ENCODE measurements at regions not wholly inside any gene's neighbourhood (a gene's known extent, or its start where the extent isn't known, plus 50 kb on each side); places are given as distances from the start of the nearest gene placed in this dataset.

DNA sequence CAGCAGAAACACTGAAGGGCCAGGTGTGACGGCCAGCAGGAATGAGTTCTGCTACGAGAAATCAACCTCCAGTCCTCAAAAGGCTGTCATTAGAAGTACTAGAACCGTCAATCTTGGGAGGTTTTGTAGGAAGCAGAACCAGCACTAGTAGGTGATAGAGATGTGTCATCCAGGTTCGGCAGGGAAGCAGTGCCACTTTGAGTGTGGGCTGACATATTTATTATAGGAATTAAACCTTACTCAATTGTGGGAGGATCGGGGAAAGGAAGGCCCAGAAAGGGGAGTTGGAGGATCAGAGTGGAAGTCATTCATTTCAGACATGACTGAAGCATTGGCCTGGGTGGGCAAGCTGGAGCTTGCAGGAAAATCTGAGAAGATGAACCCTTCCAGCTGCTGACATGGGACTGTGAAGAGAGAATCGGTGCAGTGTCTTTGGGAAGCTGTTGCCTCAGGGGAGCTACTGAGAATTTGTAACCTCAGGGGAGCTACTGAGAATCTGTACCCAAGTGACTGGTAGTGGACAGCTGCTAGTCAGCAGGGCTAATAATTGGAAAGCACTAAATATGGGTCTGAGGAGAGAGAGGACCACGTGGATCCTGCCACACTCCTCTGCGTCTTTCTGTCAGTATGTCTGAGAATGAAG, 177.4 kb downstream of the SPRY1 start:
- DNase-seq (ENCODE audit: extremely low spot score, unreplicated experiment), result no peak
- Mint-ChIP-seq H3K27ac (no peak overlapping the region), H3K27me3 (no peaks in the 10 kb centered on the region), H3K9me3 (peaks cover 7% of the 10 kb centered on the region), H3K36me3 (no peaks in the 10 kb centered on the region), H3K4me1 (ENCODE audit: unreplicated experiment) (no peaks in the 10 kb centered on the region), H3K4me3 (no peak overlapping the region)
- TF ChIP-seq CTCF (conservative IDR thresholded peaks at IDR 0.05), result no peak

- Mint-ChIP-seq H3K27me3 (no peaks in the 10 kb centered on the region), H3K4me3 (no peak overlapping the region), H3K4me1 (ENCODE audit: unreplicated experiment) (no peaks in the 10 kb centered on the region), H3K27ac (no peak overlapping the region), H3K9me3 (peaks cover 8% of the 10 kb centered on the region), H3K36me3 (no peaks in the 10 kb centered on the region)
- no peak for TF ChIP-seq CTCF (conservative IDR thresholded peaks at IDR 0.05)
- no peak for DNase-seq (ENCODE audit: extremely low spot score, unreplicated experiment)
Observed at GRCh38 chr4:123575291-123575690, 178.7 kb downstream of the SPRY1 start.

- Mint-ChIP-seq H3K36me3 (peaks cover 3% of the 10 kb centered on the region), H3K4me3 (no peak overlapping the region), H3K4me1 (ENCODE audit: unreplicated experiment) (no peaks in the 10 kb centered on the region), H3K27ac (no peak overlapping the region), H3K27me3 (no peaks in the 10 kb centered on the region), H3K9me3 (peaks cover 11% of the 10 kb centered on the region)
- no peak for DNase-seq (ENCODE audit: extremely low spot score, unreplicated experiment)
- TF ChIP-seq CTCF (conservative IDR thresholded peaks at IDR 0.05), result no peak
Observed at GRCh38 chr4:123577225-123577906, 180.8 kb downstream of the SPRY1 start.

DNA sequence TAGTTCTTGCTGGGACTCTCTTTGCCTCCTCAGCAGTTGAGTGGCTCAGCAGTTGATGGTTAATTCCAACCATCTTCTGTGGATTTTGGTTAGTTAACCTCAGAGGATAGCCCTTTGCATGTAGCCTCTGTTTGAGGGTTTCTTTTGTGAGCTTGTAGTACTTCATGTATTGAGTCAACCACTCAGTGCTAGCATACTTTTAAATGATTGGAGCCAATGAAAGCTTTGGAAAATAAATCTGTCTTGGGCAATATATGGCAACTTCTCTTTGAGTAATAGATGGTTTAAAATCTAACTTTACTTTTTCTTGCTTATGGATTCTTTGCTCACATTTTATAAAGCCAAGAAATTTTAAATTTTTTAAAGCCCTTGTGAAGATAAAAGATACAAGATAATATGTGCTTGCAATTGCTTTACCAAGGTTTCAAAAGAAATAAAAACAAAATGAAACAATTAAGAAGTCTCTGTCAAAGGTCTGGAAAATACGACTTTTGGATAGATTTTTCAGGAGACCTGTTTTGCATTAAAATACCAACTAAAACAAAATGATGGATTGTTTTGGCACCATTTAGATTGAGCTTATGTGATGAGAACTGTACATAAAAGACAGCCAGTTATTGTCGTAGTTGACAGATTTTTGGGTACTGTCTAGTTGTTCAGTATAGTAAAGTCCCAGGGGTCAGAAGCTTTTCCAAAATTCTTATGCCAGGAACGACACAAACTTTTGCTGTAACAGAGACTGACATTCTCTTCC, 181.9 kb downstream of the SPRY1 start:
- Mint-ChIP-seq H3K27ac (no peak overlapping the region), H3K9me3 (peaks cover 8% of the 10 kb centered on the region), H3K27me3 (no peaks in the 10 kb centered on the region), H3K36me3 (peaks cover 3% of the 10 kb centered on the region), H3K4me1 (ENCODE audit: unreplicated experiment) (no peaks in the 10 kb centered on the region), H3K4me3 (no peak overlapping the region)
- DNase-seq (ENCODE audit: extremely low spot score, unreplicated experiment), result no peak
- TF ChIP-seq CTCF (conservative IDR thresholded peaks at IDR 0.05), result no peak

- Mint-ChIP-seq H3K4me1 (ENCODE audit: unreplicated experiment) (peaks cover under 1% of the 10 kb centered on the region), H3K4me3 (no peak overlapping the region), H3K9me3 (peaks cover 4% of the 10 kb centered on the region), H3K27ac (no peak overlapping the region), H3K27me3 (no peaks in the 10 kb centered on the region), H3K36me3 (peaks cover 3% of the 10 kb centered on the region)
- no peak for TF ChIP-seq CTCF (conservative IDR thresholded peaks at IDR 0.05)
- no peak for DNase-seq (ENCODE audit: extremely low spot score, unreplicated experiment)
Observed at GRCh38 chr4:123579961-123580360, 183.4 kb downstream of the SPRY1 start.
